ENCODE measurements at regions not wholly inside any gene's neighbourhood (a gene's known extent, or its start where the extent isn't known, plus 50 kb on each side); places are given as distances from the start of the nearest gene placed in this dataset.
"Not testable (repeated sequence)": the region's sequence is repeated elsewhere in the genome, so short reads cannot be mapped to it uniquely, and the experiment has no call there.

GRCh38 chr3:89032346-89033013 is 74.9 kb upstream of the EPHA3 start:
- intact Hi-C loops (cut with DNase I) = no loop called here
- H3K27ac ChIP-seq = no peak overlapping the region
- H3K4me3 ChIP-seq = no peak overlapping the region
- no peaks in the 10 kb centered on the region for H3K4me1 ChIP-seq
- no peaks in the 10 kb centered on the region for H3K36me3 ChIP-seq
- no peaks in the 10 kb centered on the region for H3K27me3 ChIP-seq (ENCODE audit: low read depth)
- DNase-seq = no peak
- no peak for TF ChIP-seq CTCF (IDR thresholded peaks at IDR 0.05)
- ATAC-seq = no peak
- H3K9me3 ChIP-seq = no peaks in the 10 kb centered on the region

GRCh38 chr3:89034723-89035122 is 72.7 kb upstream of the EPHA3 start:
- H3K27me3 ChIP-seq (ENCODE audit: low read depth); H3K9me3 ChIP-seq; intact Hi-C loops (cut with DNase I); ATAC-seq; H3K4me1 ChIP-seq; H3K4me3 ChIP-seq; H3K36me3 ChIP-seq; H3K27ac ChIP-seq: not testable (repeated sequence)
- DNase-seq = peak; percentile 38

GRCh38 chr3:89038869-89039268 is 68.6 kb upstream of the EPHA3 start:
- DNase-seq (no peak), ATAC-seq (no peak)
- peaks cover 4% of the 10 kb centered on the region for H3K9me3 ChIP-seq
- H3K4me1 ChIP-seq = no peaks in the 10 kb centered on the region
- no peak for TF ChIP-seq CTCF (IDR thresholded peaks at IDR 0.05)
- no peaks in the 10 kb centered on the region for H3K27me3 ChIP-seq (ENCODE audit: low read depth)
- intact Hi-C loops (cut with DNase I) = no loop called here
- no peak overlapping the region for H3K4me3 ChIP-seq
- no peak overlapping the region for H3K27ac ChIP-seq
- no peaks in the 10 kb centered on the region for H3K36me3 ChIP-seq

- ATAC-seq (no peak), DNase-seq (no peak)
- H3K4me1 ChIP-seq = no peaks in the 10 kb centered on the region
Measured at GRCh38 chr3:89042236-89042835, 65.1 kb upstream of the EPHA3 start.

GRCh38 chr3:89043406-89043932 is 64.0 kb upstream of the EPHA3 start:
- TF ChIP-seq CTCF (IDR thresholded peaks at IDR 0.05) = no peak
- no peaks in the 10 kb centered on the region for H3K36me3 ChIP-seq
- H3K9me3 ChIP-seq = peaks cover 4% of the 10 kb centered on the region
- DNase-seq (no peak), ATAC-seq (no peak)
- intact Hi-C loops (cut with DNase I) = no loop called here
- H3K27ac ChIP-seq = no peak overlapping the region
- H3K27me3 ChIP-seq (ENCODE audit: low read depth) = no peaks in the 10 kb centered on the region
- no peak overlapping the region for H3K4me3 ChIP-seq
- H3K4me1 ChIP-seq = no peaks in the 10 kb centered on the region

More at GRCh38 chr3:89042236-89042835, 65.1 kb upstream of the EPHA3 start:
- H3K27ac ChIP-seq = no peak overlapping the region
- H3K36me3 ChIP-seq = no peaks in the 10 kb centered on the region
- H3K4me3 ChIP-seq = no peak overlapping the region
- no peaks in the 10 kb centered on the region for H3K27me3 ChIP-seq (ENCODE audit: low read depth)
- no peak for TF ChIP-seq CTCF (IDR thresholded peaks at IDR 0.05)
- intact Hi-C loops (cut with DNase I) = no loop called here
- H3K9me3 ChIP-seq = peaks cover 4% of the 10 kb centered on the region

- Histone ChIP-seq H3K4me3 (no peak overlapping the region), H3K27me3 (ENCODE audit: low read depth) (no peaks in the 10 kb centered on the region), H3K4me1 (no peaks in the 10 kb centered on the region), H3K27ac (no peak overlapping the region), H3K36me3 (no peaks in the 10 kb centered on the region), H3K9me3 (no peaks in the 10 kb centered on the region)
- DNase-seq = no peak
- ATAC-seq = no peak
- intact Hi-C loops (cut with DNase I) = no loop called here
- no peak for TF ChIP-seq CTCF (IDR thresholded peaks at IDR 0.05)
Measured at GRCh38 chr3:89046661-89047060, 60.8 kb upstream of the EPHA3 start.

Measured in lower lobe of right lung (tissue), 2 donors.